Activated CD4-positive, alpha-beta T cell treated with anti-CD3 and anti-CD28 coated beads for 4 hours (primary cell): ENCODE measurements at regions not wholly inside any gene's neighbourhood (a gene's known extent, or its start where the extent isn't known, plus 50 kb on each side); places are given as distances from the start of the nearest gene placed in this dataset.

Experiments
- DNase-seq, 2 donors: peaks; one replicate each; pipeline ENCODE4 v3.0.0-alpha.2; 2020

GRCh38 chr2:14401873-14402272 lies 230.6 kb upstream of the LRATD1 start:
- DNase-seq: no peak

DNA sequence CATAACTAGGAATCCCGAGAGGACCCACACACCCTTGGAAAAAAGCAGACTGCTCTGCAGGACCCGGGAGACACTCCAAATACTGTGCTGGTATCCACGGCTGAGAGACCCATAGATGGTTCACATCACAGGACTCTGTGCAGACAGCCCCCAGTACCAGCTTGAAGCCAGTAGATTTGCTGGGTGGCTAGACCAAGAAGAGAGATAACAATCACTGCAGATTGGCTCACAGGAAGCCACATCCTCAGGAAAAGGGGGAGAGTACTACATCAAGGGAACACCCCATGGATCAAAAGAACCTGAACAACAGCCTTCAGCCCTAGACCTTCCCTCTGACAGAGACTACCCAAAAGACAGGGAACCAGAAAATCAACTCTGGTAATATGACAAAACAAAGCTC lies 223.8 kb upstream of the LRATD1 start:
- DNase-seq: no peak

- no peak for DNase-seq
Observed at GRCh38 chr2:14417551-14417950, 215.0 kb upstream of the LRATD1 start.

DNA sequence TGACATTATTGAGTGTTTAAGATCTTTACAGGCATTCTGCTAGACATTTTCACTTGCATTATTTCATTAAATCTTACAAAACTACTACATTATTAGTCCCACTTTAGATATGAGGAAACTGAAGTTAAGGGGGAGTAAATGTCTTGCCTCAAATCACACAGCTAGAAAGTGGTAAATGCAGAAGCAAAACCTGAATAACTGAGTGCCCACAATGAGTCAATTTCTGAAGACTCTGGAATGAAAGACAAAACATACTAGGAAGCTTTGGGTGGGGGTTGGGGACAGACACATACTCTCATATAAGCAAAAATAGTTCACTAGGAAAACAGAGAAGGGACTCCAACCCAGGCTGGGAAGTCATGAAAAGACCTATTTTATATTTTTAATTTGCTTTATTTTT lies 214.4 kb upstream of the LRATD1 start:
- no peak for DNase-seq

DNA sequence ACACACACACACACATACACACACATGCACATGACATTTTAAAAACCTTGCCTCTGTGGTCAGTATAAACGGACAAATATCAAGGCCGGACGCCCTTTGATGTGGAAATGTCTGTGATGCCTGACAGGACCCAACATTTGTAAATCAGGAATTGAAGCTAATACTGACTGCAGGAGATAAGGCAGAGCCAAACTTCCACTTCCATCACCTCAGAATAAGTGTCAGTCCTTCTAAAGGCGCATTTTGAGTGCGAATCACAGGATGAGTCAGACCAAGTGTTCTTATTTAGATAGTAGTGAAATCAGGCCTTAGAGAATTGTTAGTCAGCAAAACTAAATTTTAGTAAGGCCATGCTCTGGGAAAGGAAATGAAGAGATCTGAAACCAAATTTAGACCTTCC lies 211.7 kb upstream of the LRATD1 start:
- DNase-seq: no peak

GRCh38 chr2:14422426-14422825 lies 210.1 kb upstream of the LRATD1 start:
- no peak for DNase-seq

DNA sequence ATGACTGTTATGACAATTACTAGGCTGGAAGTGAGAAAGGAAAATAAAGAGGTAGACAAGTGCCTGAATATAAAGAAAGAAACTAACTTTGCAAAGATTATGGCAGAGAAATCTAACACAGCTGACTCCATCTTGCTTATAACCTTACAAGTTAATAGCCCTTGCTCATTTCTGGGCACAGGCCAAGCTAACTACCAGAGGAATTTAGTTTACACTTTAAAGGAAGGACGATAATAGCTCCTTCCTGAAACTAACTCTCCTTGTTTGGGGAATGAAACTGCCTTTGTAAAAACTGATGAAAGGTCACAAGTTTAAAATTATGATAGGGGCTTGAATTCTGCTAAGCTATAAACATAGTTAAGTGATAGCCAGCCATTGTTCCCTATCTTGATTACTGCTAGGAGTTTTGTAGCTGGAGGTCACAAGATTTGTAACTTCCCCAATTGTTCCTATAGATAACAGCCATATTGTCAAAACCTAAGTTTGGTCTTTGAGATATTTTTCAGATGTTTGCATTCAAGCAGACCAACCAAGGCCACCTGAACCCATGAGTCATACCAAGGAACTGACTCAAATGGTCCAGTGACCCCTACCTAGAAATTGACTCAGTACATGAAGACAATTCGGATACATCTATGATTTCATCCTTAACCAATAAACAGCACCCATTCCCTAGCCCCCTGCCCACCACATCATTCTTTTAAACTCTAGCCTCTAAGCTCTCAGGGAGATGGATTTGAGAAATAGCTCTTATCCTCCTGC lies 209.2 kb upstream of the LRATD1 start:
- no peak for DNase-seq

DNA sequence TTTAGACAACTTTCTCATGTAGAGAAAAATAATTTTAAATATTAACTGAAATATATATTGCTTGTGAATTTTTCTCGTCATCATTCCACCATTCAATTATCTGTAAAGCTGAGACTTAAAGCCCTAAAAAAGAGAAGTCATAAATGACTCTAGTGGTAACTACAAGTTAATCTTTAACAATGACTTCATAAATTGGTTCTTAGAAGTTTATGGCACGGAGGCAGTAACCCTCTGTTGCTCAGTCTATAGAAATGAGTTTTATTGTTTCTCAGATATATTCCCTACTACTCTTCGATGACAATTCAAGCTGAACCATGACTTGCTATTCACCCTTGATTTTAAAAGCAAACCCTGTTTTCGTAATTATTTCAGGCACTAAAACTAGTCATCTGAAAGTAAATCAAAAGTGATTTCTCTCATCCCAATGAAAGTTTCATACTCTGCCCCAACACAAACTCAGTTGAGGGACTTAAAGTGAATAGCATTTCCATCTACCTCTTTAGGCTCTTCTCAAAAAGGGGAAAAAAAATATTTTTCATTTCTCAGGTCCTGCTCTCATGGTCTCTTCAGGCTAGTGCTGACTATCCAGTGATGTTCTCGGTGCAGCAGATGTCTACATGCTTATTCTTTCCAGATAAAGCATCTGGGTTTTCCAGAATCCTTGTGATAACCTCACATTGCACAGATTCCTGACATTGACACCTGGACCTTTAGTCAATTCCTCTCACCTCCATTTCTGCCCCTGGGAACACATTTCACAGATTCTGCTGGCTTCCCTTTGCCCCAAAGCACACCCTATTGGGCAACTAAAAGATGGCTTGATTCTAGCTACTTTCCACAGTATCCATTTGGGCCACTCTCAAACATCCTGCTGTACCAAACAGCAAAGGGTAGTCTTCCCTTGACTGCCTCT lies 207.8 kb upstream of the LRATD1 start:
- no peak for DNase-seq

DNA sequence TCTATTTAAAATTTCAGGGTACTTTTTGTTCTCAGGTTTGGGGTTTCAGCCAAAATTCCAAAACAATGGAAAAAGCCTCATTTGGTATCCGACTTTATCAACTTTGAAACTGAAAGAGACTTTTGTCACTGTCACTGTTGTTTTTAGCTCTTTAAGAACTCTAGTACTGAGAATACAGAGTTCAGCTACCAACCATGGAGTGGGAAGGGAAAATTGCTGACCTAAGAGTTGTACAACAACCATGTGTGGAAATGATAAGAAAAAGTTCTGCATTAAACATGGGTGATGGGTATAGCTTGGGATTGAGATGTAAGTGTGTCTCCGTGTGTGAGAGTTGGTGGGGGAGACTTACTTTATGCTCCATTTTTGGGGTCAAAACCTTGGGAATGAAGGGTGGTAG lies 206.6 kb upstream of the LRATD1 start:
- DNase-seq: no peak

GRCh38 chr2:14428056-14428455 lies 204.5 kb upstream of the LRATD1 start:
- DNase-seq: no peak

- no peak for DNase-seq
Observed at GRCh38 chr2:14433946-14434495, 198.5 kb upstream of the LRATD1 start.

GRCh38 chr2:14445670-14446069 lies 186.8 kb upstream of the LRATD1 start:
- no peak for DNase-seq

GRCh38 chr2:14448340-14448739 lies 184.2 kb upstream of the LRATD1 start:
- no peak for DNase-seq

DNA sequence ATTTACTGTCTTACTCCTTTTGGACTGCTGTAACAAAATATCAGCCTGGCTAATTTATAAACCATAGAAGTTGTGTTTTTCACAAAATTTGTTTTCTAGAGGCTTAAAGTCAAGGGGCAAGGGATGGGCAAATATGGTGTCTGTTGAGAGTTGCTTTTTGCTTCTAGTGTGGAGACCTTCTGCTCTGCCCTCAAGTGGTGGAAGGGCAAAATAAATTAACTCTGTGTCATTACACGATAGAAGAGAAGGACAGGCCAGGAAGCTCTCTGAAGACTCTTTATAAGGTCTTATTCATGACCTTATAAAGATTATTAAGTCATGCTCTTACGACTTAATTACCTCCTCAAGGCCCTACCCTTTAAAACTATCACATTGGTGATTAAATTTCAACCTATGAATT lies 181.2 kb upstream of the LRATD1 start:
- no peak for DNase-seq

DNA sequence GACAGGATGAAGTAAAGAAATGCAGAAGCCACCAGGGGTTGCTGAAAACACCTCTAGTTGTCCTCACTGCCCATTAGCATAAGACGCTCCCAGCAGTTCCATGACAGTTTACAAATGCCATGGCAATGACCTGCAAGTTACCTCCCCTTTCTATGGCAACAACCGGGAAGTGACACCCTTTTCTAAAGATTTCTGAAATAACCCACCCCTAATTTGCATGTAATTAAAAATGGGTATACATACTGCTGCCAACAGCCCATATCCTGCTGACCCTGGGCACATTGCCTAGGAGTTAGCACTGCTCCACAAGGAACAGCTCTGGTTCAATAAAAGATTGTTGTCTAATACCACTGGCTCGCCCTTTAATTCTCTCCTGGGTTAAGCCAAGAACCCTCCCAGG lies 178.3 kb upstream of the LRATD1 start:
- no peak for DNase-seq

- DNase-seq: no peak
Observed at GRCh38 chr2:14459786-14460325, 172.7 kb upstream of the LRATD1 start.

DNA sequence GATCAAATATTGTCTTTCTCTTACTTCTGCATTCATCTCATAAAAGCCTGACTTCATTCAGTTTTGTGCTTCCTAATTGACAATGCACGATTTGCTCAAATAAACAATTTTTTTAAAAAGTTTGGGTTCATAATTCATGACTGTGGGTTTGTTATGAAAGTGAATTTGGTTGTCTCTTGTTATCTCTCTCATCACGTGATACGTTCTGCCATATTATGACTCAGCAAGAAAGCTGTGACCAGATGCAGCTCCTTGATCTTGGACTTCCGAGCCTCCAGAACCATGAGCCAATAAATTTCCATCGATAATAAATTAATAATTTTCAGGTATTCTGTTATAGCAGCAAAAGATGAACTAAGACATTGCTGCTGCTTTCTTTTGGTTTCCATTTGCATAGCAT lies 156.5 kb upstream of the LRATD1 start:
- DNase-seq: no peak

GRCh38 chr2:14479486-14479885 lies 153.0 kb upstream of the LRATD1 start:
- DNase-seq: no peak

DNA sequence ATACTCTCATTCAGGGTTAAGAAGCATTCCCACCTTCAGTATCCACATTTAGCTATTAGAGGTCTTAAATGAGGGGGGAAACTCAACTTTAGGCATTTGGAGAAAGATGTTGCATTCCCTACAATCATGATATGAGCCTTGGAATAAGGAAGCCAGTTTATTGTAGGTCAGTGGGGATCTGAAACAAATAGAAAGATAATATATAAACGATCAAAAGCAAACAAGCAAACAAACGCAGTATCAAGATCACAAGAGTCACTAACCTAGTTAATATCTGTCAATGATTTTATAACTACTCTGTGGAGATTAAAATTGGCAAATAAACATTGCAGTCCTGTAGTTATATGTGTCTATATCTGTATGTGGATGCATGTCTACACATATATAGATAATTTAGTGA lies 152.4 kb upstream of the LRATD1 start:
- DNase-seq: no peak

DNA sequence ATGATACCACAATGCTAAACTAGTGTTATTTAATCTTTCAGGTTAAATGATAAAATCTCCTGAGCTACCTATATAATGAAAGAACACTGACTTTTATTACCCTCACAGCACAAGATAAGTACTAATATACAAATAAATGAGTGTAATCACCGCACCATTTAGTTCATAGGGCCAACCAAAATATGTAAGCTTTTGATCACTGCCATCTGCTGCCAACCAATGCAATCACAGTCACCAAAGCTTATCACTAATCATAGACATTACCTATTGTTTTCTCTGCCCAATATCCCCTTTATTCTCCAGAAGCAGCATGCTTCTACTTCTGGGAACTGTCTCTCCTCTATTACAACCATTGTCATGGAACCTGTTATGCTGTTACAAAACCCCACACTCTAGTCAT lies 151.6 kb upstream of the LRATD1 start:
- no peak for DNase-seq

- DNase-seq: no peak
Observed at GRCh38 chr2:14492920-14493503, 139.5 kb upstream of the LRATD1 start.

DNA sequence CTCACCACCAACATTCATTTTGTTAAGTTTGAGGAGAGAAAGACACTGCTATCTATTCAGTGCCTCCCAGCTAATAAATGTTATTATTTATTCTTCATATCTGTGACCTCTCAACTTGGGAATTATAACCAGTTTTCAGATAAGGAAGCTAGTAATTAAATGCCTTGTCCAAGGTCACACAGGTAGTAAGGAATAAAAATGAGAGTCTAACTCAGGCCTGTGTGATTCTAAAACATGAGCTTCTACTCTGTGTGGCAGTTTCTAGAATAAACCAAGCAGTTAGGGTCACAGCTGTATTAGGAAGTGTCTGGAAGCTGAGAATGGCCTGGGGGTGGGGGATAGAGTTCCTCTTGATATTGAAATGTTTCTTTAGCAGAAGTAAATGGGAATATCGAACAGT lies 137.8 kb upstream of the LRATD1 start:
- no peak for DNase-seq

DNA sequence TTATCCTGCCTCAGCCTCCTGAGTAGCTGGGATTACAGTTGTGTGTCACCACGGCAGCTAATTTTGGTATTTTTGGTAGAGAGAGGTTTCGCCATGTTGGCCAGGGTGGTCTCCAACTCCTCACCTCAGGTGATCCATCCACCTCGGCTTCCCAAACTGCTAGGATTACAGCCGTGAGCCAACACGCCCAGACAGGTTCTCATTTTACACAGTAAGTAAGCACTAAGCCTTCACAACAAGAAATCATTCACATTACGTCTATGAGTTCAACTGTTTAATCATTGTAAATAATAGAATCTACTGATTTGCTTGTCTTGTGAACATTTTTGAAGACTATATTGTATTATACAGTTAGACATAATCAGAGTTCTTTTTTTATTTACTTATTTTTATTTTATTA lies 131.5 kb upstream of the LRATD1 start:
- no peak for DNase-seq
